HEK293 (cell line): ENCODE measurements at regions not wholly inside any gene's neighbourhood (a gene's known extent, or its start where the extent isn't known, plus 50 kb on each side); places are given as distances from the start of the nearest gene placed in this dataset.

Experiments
- SALL2 ChIP-seq: fragments of 450-650 bp; formaldehyde crosslinking; IDR thresholded peaks from 2 replicates; pipeline ENCODE4 v1.5.0; 2017; ENCODE audit warnings: missing biosample characterization, mild to moderate bottlenecking, missing genetic modification characterization, borderline replicate concordance
- ZBTB21 ChIP-seq: fragments of 450-650 bp; formaldehyde crosslinking; IDR thresholded peaks from 2 replicates; pipeline ENCODE4 v1.5.1; 2017; ENCODE audit warnings: missing biosample characterization, missing genetic modification characterization
- ZNF701 ChIP-seq: fragments of 450-650 bp; formaldehyde crosslinking; IDR thresholded peaks from 2 replicates; pipeline ENCODE4 v1.5.1; 2016; ENCODE audit warnings: missing biosample characterization, missing genetic modification characterization
- TF ChIP-seq, protein P1 (sequence below): fragments of 450-650 bp; formaldehyde crosslinking; IDR thresholded peaks from 2 replicates; pipeline ENCODE4 v1.5.1; 2016; ENCODE audit warnings: missing biosample characterization, missing genetic modification characterization, low read depth
- TF ChIP-seq, protein P2 (sequence below): fragments of 450-650 bp; formaldehyde crosslinking; IDR thresholded peaks from 2 replicates; pipeline ENCODE4 v1.5.1; 2016; ENCODE audit warnings: missing biosample characterization, missing genetic modification characterization

DNA sequence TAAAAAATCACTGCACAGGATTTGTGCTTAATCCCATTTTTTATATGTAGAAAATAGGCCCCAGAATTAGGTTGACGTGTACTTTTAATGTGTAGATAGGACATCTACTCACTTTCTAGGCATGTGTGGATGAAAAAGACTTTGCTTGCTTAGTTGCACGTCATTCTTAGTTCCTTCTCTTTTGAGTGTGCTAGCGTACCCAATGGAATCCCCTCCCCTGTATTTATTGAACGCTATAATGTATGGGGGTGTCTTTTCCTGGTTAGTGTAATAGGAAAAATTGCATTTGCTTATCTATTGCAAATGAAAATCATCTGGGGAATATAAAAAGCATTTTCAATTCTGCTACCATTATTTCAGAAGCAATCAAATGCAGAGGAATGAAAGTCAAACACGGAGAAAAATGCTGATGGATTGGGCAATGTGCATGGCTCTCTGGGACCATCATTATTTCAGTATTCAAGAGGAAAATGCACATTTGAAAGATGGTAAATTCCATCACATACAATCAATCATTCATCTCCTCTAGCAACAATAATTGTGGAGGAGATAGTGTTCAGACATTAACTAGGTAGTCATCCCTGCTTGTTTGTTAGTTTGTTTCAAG is 277.0 kb upstream of the B3GALT2 start:
- no peak for TF ChIP-seq SALL2 (tag by site-specific recombination)
- TF ChIP-seq, protein P1, sequence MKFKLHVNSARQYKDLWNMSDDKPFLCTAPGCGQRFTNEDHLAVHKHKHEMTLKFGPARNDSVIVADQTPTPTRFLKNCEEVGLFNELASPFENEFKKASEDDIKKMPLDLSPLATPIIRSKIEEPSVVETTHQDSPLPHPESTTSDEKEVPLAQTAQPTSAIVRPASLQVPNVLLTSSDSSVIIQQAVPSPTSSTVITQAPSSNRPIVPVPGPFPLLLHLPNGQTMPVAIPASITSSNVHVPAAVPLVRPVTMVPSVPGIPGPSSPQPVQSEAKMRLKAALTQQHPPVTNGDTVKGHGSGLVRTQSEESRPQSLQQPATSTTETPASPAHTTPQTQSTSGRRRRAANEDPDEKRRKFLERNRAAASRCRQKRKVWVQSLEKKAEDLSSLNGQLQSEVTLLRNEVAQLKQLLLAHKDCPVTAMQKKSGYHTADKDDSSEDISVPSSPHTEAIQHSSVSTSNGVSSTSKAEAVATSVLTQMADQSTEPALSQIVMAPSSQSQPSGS (tag by site-specific recombination) = no peak
- TF ChIP-seq, protein P2, sequence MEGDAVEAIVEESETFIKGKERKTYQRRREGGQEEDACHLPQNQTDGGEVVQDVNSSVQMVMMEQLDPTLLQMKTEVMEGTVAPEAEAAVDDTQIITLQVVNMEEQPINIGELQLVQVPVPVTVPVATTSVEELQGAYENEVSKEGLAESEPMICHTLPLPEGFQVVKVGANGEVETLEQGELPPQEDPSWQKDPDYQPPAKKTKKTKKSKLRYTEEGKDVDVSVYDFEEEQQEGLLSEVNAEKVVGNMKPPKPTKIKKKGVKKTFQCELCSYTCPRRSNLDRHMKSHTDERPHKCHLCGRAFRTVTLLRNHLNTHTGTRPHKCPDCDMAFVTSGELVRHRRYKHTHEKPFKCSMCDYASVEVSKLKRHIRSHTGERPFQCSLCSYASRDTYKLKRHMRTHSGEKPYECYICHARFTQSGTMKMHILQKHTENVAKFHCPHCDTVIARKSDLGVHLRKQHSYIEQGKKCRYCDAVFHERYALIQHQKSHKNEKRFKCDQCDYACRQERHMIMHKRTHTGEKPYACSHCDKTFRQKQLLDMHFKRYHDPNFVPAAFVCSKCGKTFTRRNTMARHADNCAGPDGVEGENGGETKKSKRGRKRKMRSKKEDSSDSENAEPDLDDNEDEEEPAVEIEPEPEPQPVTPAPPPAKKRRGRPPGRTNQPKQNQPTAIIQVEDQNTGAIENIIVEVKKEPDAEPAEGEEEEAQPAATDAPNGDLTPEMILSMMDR = no peak
- TF ChIP-seq ZNF701 (tag by site-specific recombination) = no peak
- TF ChIP-seq ZBTB21 = no peak
